HPDE6-E6E7 (cell line): ENCODE measurements at regions not wholly inside any gene's neighbourhood (a gene's known extent, or its start where the extent isn't known, plus 50 kb on each side); places are given as distances from the start of the nearest gene placed in this dataset.

Experiments
- DNase-seq: peaks from one replicate; pipeline ENCODE4 v3.0.0; 2011; ENCODE audit warnings: missing footprints; ENCODE audit errors: extremely low spot score

DNA sequence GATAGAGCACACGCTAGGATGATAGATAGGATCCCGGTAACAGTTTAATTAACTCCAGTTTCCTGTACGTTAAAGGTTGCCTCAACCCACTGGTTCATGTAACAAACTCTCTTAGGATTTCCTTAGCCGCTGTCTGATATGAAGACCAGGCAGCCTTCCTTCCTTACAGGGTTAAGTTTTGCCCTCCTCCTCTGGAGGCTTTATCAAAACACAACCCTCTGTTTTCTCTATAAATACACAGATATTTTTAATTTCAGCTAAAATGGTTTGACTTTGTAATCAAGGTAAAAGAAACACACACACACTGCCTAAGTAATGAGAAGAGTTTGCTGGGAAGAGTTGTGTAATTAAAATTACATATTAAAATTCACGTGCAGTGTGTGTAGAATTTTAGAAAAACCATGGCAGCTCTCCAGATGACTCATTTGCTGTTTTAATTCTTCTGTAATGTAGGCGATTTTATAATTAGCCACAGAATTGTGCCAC, 369.8 kb downstream of the CSNK1G3 start:
- no peak for DNase-seq

DNA sequence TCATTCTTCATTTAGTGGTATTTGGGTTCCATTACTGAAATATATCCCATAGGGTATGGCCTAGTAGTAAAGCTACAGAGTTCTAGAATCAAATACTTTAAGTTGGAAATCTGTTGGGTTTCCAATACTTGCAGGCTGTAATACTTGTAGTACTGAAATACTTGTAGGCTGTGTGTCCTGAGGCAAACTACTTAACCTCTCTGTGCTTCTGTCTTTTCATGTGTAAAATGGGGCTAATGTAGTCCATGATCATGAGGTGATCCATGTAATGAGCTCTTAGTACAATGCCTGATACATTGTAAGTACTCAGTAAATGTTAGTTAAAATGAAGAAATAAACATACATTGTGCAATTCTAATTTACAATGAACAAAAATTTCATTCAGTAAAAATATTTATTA, 368.9 kb downstream of the CSNK1G3 start:
- DNase-seq: no peak

DNA sequence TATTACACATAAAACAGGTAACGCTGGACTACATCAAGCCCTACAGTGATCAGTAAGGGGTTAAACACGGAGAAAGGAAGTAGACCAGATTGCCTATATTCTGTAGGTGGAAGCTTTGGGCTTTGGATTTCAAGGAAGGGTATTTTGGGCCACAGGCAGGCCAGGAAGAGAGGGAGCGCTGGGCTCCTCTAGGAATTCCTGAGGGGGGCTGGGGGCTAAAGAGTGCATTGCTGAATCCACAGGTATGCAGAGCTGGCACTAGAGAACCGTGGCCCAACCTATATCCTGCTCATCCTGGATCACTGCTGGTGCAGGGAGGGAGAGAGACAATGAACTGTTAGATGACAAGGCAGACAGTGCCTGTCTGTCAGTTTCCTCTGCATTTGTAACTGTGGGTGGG, 367.1 kb downstream of the CSNK1G3 start:
- no peak for DNase-seq

DNA sequence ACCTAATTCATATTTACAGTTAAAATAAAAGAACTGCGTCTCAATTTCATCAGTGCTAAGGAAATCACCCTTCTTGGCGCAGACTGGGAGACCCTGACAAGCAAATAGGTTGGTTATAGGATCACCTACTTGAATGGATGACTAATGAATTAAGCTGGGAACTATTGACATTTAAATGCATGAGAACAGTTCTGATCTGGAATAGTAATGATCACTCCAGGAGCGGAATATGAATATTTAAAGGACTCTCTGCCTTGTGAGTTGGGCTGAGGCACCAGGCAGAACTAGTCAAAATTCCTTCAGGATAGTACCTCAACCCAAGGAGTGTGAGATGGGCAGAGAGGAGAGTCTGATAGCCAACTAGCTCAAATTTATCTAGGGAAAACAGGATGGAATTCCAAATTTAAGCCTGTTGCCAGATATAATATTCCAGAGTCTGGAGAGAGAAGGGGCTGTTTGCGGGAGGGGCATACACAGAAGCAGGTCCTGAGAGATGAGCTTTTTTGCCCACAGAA, 364.4 kb downstream of the CSNK1G3 start:
- DNase-seq: no peak

DNA sequence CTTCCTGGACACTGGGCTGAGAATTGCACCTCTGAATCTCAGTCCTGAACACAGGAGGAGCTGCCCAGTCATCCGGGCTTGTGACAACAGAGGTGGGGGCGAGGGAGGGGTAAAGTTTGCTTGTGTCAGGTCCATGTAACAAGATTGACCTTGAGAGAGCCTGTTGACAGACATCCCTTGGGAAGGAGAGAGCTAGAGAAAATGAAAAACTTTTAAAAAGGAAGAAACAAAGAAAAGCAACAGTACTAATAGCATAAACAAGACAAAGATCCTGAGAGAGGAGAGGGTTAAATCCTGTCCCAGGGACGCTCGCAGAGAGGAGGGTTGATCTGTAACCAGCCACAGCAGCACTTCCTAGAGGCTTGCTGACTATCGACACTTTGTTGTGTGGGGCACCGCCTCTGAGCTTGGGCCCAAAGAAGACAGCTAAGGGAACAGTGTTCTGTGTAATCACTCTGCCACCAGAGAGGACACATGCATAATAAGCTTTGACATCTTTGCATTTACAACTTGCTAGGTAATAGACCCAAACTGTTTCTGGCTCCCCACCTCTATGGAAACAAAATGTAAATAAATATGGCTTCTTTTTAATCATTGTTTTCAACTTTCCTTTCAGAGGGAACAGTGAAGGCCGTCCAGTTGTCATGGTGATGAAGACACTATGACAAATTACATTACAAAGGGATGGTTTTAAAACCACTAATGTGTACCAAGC, 363.7 kb downstream of the CSNK1G3 start:
- DNase-seq: no peak

DNA sequence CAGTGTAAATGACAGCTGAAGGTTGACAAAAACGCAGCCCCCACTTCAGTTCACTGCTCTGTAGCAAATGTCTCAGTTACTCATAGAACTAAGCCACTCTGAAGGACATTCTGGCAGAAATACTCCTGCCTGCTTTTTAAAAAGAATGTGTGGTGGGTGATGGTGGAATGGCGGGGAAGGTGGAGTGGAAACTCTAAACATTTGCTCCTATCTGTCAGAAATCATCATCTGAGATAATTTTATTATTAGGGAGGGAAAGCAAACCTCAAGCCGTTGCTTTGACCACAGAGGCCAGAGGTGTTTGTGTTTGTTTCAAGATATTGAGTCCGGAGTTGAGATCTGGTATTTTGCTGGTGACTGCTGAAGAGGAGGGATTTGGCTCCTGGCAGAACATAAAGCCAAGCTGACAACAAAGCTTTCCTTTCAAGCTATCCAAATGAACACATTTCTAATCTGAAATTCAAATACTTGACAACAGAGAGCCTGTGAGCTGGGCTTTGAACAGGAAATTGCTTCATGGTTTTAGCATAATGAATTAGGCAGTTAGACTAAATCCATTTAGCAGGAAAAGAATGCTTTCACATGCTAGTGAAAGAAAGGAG, 362.7 kb downstream of the CSNK1G3 start:
- DNase-seq: no peak

DNA sequence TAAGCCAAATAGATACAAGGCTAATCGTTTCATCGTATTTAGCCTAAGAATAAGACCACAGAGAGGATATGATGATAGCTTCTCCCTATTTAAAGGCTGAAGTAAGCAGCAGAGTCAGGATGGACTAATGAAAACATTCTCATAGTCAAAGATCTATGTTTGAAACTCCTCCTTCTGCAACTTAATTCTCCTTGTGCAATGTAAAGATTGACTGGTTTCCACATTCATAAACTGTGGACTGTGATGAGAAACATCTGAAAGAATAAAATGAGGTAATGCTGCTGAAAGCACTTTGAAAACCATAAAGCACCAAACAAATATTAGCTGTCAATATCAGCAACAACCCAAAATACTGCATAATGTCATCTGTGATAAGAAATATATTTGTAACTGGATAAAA, 361.9 kb downstream of the CSNK1G3 start:
- no peak for DNase-seq

DNA sequence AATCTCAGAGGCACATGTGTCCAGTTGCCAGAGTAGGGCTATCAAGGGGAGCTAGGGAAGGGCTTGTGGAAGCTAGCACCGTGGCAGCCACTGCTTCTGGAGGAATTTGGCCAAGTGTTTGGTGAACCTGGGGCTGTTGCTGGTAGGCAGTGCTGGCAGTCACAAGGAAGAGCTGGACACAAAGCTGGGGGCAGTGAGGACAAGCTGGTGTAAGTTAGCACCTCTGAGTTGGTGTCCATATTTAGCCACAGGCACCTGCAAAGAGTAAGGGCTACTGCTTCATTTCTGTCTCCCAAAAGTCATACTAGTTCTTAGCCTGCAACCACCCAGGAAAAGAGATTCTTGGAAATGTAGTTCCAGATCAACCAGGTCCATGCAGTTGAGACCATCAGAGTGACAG, 359.4 kb downstream of the CSNK1G3 start:
- DNase-seq: no peak

DNA sequence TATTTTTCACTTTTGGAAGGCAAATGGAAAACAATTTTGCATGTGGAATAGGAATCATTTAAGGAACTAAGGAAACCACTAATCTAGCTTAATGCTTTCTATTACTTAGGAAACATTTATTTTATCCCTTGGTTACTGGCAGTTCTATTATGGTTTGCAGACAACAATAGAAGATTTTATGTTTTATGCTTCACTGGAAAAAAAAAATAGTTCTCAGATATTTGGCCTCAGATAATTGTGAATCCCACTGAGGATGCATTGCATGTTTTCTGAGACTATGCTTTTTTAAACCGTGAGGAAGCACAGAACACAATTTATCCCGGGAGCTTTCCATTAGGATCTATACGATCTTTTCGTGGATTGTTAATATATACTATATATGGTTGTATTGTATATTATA, 356.9 kb downstream of the CSNK1G3 start:
- DNase-seq: no peak

DNA sequence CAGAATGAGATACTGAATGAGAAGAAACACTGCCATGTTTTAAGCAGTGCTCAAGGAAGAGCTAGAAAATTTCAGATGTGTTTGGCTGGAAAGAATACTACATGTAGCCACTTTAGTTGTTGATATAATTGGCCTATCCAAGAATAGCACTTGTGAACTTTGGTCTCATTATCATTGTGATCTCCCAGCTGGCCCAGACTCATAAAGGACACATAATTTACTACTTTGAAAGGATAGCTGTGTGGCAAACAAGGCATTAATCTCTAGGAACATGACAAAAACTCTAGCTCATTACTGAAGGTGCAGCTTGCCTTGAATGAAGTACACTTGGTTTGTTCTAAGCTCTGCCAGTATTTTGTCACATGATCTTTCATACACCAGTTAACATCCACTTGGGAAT, 356.3 kb downstream of the CSNK1G3 start:
- DNase-seq: no peak

DNA sequence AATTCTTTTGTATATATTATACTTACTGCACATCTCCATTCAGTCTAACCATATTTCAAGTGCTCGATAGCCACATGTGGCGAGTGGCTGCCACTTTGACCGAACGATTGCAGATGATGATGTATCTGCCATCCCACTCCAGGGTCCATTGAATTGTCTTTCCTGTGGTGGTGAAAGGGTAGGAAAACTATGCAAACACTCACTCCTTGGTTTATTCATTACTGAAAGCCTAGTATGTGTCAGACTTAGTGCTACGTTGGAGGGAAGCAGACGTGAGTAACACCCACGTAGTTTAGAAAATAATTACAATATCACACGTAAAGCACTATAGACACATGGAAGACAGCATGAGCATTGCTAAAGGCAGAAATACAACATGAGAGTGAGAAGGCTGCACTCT, 353.7 kb downstream of the CSNK1G3 start:
- no peak for DNase-seq

DNA sequence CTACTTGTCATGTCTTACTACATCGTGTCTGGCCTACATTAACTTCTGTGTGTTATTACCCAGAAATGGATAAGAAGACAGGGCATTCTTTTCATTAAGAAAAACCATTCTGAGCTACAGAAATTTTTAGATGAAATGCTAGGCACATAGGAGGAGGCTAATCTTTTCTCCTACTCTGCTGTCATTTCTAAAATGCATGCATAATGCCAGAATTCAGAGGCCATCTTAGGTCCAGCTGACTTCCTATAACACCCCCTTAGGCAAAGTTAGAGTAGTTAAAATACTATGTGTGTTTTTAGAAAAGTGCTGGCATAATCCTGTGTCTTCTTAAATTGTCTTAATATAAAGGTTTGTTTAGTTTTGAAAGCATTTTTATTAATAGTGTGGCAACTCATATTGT, 352.6 kb downstream of the CSNK1G3 start:
- DNase-seq: no peak

DNA sequence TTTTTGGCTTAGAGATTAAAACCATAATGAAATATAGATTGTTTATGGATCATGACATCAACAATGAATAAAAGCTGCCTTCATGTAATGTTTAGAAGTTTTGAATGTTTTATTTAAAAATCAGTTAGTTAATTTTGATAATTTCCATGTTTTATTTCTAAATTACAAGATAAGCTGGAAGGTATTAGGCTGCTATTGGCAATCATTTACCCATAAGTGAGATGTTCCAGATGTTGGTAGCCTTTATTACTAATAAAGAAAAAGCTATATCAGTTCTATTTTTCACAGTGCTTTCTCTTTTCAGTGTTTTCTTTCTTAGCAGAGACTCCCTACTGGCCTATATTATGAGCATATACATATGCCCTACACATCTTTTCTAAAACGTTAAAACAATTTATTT, 347.0 kb downstream of the CSNK1G3 start:
- DNase-seq: no peak

DNA sequence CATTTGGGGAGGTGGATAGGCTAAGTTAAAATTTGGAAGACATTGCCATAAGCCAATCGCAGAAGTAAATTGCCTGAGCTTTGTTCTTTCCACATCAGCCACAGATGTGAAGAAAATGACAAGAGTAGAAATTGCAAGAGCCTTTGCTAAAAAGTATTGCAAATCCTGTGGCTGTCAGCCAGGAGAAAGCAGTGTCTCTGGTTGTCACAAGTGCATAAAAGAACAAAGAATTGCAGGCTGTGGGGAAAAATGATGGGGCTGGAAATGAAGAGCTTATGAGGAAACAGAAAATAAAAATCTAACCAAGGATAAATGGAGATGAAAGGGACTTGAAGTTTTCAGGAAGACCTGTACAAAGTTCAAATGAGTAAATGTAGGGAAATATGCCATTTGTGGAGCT, 344.8 kb downstream of the CSNK1G3 start:
- no peak for DNase-seq

DNA sequence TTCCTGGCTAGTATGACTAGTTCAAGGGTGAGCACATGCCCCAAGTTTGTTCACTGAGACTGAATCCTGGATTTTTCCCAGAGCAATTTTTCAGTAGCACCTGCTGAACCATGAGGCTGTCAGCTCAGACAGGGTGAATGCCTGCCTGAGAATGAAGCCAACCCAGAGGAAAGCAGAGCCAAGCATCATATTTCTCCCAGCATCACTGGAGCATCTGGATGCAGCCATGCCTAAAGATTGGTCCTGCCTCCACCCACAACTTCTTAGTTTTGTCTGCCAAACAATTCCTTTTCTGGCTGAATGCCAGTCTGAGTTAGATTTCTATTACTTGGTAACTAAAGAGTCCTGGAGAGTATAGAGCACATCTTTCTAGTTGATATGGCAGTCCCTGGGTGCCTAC, 343.6 kb downstream of the CSNK1G3 start:
- no peak for DNase-seq

DNA sequence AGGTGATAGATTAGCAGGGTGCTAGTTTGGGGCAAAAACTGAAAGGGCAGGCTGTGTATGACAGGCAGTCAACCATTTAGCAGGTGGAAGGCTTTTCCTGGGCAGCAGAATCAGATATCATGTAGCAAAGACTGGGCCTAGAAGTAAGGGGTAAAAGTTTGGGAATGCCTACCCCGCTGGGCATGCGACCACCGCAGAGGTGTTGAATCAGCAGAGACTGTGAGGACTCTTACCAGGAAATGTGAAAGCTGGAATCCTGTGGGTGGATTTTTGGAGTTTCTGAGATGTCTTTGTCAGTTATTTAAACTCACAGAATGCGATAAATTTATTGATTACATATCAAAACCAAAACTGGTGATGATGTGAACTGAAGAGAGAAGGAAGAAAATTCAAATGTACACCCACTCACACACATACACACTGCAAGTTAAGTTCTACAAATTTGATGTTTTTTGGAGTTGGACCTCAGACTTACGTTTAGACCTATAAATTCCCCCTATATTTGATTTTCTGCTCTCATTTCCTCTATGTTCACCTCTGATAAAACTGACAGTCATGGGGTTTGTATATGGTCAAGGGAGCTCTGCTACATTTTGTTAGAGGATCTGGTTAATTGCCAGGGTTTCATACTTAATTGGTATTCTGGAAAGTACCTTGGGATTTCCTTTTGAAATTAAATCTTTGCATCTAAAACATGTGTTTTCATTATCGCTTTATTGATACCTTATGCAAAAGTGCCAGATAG, 333.6 kb downstream of the CSNK1G3 start:
- DNase-seq: no peak

DNA sequence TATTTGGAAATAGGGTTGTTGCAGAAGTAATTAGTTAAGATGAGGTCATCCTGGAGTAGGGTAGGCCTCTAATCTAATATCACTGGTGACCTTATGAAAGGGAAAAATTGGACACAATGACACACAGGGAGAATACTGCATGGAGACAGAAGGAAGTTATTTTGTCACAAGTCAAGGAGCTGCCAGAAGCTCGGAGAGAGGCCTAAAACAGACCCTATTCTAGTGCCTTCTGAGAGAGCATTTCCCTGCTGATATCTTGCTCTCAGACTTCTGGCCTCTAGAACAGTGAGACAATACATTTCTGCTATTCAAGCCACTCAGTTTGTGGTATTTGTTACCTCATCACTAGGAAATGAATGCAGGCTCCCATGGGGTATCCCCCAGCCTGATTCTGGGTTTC, 332.9 kb downstream of the CSNK1G3 start:
- no peak for DNase-seq

DNA sequence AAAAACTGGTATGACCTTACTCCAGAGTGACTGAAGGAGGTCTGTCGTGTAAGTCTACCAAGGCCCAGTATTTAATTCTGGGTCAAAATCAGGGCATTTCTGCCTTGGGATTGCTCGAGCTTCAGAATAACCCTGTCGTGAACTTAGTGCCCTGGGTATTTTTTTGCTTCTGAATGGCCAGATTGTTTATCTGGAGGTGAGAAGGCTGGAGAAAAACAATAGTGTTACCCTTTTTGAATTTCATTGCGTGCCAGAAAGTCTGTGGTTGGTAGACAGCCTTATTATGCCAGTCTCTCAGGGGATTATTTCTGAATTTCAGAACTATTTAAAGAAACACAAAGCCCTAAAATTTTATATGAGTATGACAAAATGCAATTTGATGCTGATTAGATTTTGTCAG, 323.4 kb downstream of the CSNK1G3 start:
- no peak for DNase-seq

DNA sequence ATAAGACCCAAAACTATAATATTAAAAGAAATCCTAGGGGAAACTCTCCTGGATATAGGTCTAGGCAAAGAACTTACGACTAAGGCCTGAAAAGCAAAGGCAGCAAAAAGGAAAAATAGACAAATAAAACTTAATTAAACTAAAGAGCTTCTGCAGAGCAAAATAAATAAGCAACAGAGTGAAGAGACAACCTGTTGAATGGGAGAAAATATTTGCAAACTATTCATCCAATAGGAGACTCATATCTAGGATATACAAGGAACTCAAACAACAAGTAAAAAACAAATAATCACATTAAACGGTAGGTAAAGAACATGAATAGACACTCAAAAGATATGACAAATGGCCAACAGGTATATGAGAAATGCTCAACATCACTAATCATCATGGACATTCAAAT, 318.6 kb downstream of the CSNK1G3 start:
- no peak for DNase-seq

DNA sequence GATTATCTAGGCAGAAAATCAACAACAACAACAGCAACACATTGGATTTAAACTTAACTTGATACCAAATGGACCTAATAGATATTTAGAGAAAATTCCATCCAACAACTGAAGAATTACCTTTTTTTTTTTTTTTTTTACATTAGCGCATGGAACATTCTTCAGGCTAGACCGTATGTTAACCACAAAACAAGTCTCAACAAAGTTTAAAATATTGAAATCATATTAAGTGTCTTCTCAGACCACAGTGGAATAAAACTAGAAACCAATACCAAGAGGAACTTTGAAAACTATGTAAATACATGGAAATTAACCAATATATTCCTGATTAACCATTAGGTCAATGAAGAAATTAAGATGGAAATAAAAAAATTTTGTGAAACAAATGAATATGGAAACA, 315.8 kb downstream of the CSNK1G3 start:
- no peak for DNase-seq

DNA sequence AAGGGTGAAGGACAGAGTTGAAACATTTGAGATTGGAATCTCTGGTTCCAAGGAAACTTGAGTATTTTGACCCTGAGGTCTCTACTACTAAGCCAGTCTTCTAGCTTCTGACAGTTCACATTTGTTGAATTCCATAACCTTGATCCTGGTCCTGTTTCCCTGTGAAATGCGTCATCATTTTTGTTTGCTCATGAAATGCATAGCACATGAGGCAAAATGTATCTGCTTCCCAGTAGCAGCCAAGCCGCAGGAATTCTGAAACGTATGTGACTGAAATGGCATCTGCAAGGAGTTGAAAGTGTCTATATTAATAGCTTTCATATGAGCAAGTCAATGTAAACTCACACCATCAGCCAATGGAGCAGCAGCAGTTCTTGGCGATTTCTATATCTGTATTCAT, 307.9 kb downstream of the CSNK1G3 start:
- DNase-seq: no peak

DNA sequence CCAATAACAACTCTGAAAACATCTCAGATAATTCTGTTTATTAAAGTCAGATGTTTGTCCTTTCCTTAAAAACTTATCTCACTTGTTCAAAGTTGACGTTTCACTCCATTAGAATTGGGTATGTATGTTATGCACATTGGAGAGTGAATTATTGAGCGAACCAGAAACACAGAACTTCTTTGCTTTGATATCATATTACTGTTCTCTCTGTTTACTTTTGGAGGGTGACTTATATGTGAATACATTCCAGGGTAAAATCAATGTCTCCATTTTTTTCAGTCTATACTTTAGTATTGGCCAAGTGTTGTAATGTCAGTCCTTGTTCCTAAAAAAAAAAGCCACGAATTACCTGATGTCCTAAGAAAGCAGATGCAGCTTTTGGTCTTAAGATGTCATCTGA, 307.4 kb downstream of the CSNK1G3 start:
- no peak for DNase-seq

DNA sequence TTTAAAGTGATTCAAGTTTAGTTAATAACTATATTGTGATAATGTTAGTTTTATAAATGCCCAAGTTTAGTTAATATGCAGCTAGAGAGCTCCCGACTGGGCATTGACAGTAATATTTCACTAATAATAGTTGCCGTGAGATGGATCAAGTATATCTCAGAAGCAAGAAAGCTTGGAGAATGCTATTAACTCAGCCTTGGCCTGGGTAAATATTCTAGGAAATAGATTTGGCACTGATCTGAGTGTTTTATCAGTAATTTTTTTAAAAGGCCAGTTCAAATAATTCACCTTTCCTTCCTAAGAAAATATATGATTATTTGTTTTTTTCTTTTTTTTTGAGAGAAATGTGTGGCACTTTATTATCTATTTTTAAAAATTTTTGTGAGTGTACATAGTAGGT, 305.3 kb downstream of the CSNK1G3 start:
- DNase-seq: no peak
